Osteocyte (in vitro differentiated cells): ENCODE measurements at regions not wholly inside any gene's neighbourhood (a gene's known extent, or its start where the extent isn't known, plus 50 kb on each side); places are given as distances from the start of the nearest gene placed in this dataset.
"Not testable (repeated sequence)": the region's sequence is repeated elsewhere in the genome, so short reads cannot be mapped to it uniquely, and the experiment has no call there.

Experiments
- DNase-seq: peaks from one replicate; pipeline ENCODE4 v3.0.0; 2021; ENCODE audit warnings: mixed read lengths; ENCODE audit not compliant: unreplicated experiment; ENCODE audit errors: extremely low spot score
- H3K27ac Mint-ChIP-seq: one replicate; pipeline ENCODE4 v1.8.0; 2021; ENCODE audit warnings: mild to moderate bottlenecking, mixed read lengths; ENCODE audit not compliant: unreplicated experiment
- H3K27me3 Mint-ChIP-seq: one replicate; pipeline ENCODE4 v1.8.0; 2021; ENCODE audit warnings: mixed read lengths; ENCODE audit not compliant: unreplicated experiment
- H3K36me3 Mint-ChIP-seq: one replicate; pipeline ENCODE4 v1.8.0; 2021; ENCODE audit warnings: mixed read lengths; ENCODE audit not compliant: unreplicated experiment
- H3K4me1 Mint-ChIP-seq: one replicate; pipeline ENCODE4 v1.8.0; 2021; ENCODE audit warnings: mixed read lengths; ENCODE audit not compliant: unreplicated experiment
- H3K4me3 Mint-ChIP-seq: one replicate; pipeline ENCODE4 v1.8.0; 2021; ENCODE audit warnings: mild to moderate bottlenecking, moderate library complexity, mixed read lengths; ENCODE audit not compliant: unreplicated experiment
- H3K9me3 Mint-ChIP-seq: one replicate; pipeline ENCODE4 v1.8.0; 2021; ENCODE audit warnings: mixed read lengths; ENCODE audit not compliant: unreplicated experiment
- TF ChIP-seq, protein P1 (sequence below): fragments of 200-600 bp; sonication (generic); IDR thresholded peaks from 2 replicates; pipeline ENCODE4 v1.5.0; 2021; ENCODE audit warnings: antibody characterized with exemption, mild to moderate bottlenecking, moderate library complexity

DNA sequence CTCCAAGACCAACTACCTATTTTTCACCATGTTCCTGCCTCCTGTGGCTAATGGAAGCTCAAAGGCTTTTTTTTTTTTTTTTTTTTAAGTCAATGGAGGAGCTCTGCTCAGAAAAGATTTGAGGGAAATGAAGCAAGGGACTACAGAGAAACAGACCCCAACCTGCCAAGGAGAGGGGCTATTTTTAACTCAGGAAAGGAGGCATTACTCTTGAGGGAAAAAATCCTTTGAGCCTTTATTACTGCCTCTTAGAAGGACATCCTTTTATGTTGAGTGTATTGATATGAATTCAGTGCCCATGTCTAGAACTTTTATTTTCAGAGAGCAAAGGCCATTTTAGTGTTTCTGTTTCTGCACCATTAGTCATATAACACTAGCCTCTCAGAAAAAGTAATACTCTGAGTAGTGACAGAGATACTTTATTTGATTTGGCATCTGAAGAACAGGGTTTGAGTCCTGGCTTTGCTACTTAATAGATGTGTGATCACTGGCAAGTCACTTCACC, 68.1 kb upstream of the PCDH8 start:
- no peaks in the 10 kb centered on the region for H3K4me1 Mint-ChIP-seq
- no peak overlapping the region for H3K27ac Mint-ChIP-seq
- TF ChIP-seq, protein P1, sequence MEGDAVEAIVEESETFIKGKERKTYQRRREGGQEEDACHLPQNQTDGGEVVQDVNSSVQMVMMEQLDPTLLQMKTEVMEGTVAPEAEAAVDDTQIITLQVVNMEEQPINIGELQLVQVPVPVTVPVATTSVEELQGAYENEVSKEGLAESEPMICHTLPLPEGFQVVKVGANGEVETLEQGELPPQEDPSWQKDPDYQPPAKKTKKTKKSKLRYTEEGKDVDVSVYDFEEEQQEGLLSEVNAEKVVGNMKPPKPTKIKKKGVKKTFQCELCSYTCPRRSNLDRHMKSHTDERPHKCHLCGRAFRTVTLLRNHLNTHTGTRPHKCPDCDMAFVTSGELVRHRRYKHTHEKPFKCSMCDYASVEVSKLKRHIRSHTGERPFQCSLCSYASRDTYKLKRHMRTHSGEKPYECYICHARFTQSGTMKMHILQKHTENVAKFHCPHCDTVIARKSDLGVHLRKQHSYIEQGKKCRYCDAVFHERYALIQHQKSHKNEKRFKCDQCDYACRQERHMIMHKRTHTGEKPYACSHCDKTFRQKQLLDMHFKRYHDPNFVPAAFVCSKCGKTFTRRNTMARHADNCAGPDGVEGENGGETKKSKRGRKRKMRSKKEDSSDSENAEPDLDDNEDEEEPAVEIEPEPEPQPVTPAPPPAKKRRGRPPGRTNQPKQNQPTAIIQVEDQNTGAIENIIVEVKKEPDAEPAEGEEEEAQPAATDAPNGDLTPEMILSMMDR, result no peak
- H3K4me3 Mint-ChIP-seq, result no peak overlapping the region
- DNase-seq, result no peak
- H3K27me3 Mint-ChIP-seq, result no peaks in the 10 kb centered on the region
- H3K36me3 Mint-ChIP-seq, result no peaks in the 10 kb centered on the region
- H3K9me3 Mint-ChIP-seq, result peaks cover 26% of the 10 kb centered on the region

DNA sequence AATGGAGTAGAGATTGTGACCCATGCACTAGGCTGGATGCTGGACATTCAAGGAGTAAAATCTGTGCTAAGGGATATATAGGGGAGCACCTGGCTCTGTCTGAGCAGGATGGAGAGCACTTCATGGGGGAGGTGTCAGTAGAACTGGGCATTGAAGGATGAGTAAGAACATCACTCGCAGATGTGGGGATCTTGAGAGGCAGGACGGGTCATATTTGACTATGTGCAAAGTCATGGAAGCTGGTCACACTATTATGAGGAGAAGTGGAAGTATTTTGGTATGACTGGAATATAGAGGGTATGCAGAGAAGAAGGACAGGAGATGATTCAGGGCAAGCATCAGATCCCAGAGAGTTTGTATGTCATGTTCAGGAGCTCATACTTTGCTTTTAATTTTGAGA, 62.9 kb upstream of the PCDH8 start:
- Mint-ChIP-seq H3K36me3 (no peaks in the 10 kb centered on the region), H3K4me1 (no peaks in the 10 kb centered on the region), H3K27me3 (no peaks in the 10 kb centered on the region), H3K27ac (no peak overlapping the region), H3K4me3 (no peak overlapping the region), H3K9me3 (peaks cover 6% of the 10 kb centered on the region)
- TF ChIP-seq, protein P1, result no peak
- DNase-seq, result no peak

DNA sequence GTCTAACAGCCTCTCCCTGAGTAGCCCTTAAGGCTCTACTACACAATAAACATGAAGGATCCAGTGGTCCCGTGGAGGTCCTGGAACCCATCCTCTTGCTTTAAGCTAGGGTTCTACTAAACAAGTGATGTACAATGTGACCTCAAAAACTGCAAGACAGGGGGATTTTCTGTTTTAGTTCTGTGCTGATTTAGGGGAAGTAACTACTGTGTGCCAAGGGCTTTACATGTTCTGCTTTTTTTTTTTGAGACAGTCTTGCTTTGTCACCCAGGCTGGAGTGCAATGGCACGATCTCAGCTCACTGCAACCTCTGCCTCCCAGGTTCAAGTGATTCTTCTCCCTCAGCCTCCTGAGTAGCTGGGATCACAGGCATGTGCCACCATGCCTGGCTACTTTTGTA, 61.9 kb upstream of the PCDH8 start:
- DNase-seq, H3K27ac Mint-ChIP-seq, H3K36me3 Mint-ChIP-seq, H3K4me1 Mint-ChIP-seq, H3K9me3 Mint-ChIP-seq, H3K4me3 Mint-ChIP-seq, H3K27me3 Mint-ChIP-seq: not testable (repeated sequence)

DNA sequence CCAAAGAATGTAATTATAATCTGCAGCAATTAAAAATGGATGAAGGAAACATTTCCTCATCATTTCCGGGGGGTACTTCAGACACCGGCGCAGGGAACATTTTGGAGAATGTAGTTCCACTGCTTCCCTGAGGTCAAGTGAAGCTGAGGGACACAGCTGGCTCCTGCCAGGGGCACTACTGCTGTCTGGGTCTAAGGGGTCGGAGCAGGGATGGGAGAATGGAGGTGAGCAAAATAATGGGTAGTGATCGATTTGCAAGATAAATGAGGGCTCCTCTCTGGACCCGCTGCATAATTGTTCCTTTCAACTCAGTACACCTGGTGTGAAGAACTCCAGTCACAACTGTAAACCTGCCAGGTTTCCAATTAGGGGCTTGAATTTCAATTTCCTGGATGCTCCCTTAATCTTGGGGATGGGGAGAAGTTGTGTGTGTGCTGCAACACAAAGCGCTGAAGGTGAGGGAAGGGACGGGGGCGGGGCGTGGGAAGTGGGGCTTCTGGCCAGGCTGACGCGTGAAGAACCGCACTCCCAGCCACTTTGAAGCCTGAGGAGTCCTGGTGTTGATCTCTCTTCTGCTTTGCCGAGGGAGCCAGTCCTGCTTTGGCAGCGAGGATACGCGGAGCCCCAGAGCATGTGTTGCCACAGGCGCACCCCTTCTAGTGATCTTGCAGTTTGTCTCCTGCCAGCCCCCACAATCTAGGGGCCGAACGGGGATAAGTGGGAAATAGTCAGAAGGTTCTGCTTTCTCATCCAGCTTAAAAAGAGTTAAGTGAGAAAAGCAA, 57.9 kb upstream of the PCDH8 start:
- no peaks in the 10 kb centered on the region for H3K9me3 Mint-ChIP-seq
- H3K4me3 Mint-ChIP-seq, result no peak overlapping the region
- no peak for DNase-seq
- no peaks in the 10 kb centered on the region for H3K36me3 Mint-ChIP-seq
- no peaks in the 10 kb centered on the region for H3K27me3 Mint-ChIP-seq
- no peak overlapping the region for H3K27ac Mint-ChIP-seq
- TF ChIP-seq, protein P1, result no peak
- H3K4me1 Mint-ChIP-seq, result no peaks in the 10 kb centered on the region

DNA sequence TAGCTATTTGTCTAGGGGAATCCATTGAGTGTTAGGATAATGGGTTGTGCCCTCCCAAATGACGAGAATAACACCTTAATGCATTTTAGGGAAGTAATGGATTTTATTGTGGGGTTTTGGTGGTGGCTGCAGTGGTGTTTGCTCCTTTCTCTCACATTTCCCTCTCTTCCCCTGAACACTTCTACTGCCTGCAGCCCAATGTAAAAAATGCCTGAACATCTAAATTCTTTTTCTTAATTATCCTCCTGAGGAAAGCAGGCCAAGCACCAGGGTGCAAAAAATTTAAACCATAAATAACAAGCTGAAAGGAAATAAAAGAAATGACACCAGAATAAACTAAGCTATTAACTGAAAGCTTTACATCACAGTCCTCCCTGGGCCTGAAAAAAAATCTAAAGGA, 57.3 kb upstream of the PCDH8 start:
- no peak for DNase-seq
- no peak overlapping the region for H3K4me3 Mint-ChIP-seq
- no peaks in the 10 kb centered on the region for H3K4me1 Mint-ChIP-seq
- TF ChIP-seq, protein P1, result no peak
- no peaks in the 10 kb centered on the region for H3K36me3 Mint-ChIP-seq
- no peaks in the 10 kb centered on the region for H3K27me3 Mint-ChIP-seq
- H3K9me3 Mint-ChIP-seq, result no peaks in the 10 kb centered on the region
- no peak overlapping the region for H3K27ac Mint-ChIP-seq
